CD4-positive, CD25-positive, alpha-beta regulatory T cell (primary cell): ENCODE measurements at regions not wholly inside any gene's neighbourhood (a gene's known extent, or its start where the extent isn't known, plus 50 kb on each side); places are given as distances from the start of the nearest gene placed in this dataset.

Experiments
- ATAC-seq, 2 donors: fragments of 150-1000 bp; cut with Tn5 transposase; one replicate each; pipeline ENCODE4 v1.10.0; 2021; ENCODE audit warnings: low read depth in 2 of 2, moderate number of reproducible peaks in 2 of 2, moderate library complexity in 1 of 2
- DNase-seq, 3 donors: peaks; one replicate each; pipeline versions ENCODE4 v3.0.0 to v3.0.0-alpha.2; 2012 to 2022; ENCODE audit warnings: mixed read lengths in 1 of 3
- H3K27ac ChIP-seq: one replicate; pipeline ENCODE4 v1.7.0; 2013; ENCODE audit warnings: mild to moderate bottlenecking, low read length; ENCODE audit not compliant: insufficient read depth, poor library complexity, severe bottlenecking
- H3K27me3 ChIP-seq: one replicate; pipeline ENCODE4 v1.7.0; 2013; ENCODE audit warnings: low read length; ENCODE audit not compliant: control insufficient read depth, insufficient read depth
- H3K36me3 ChIP-seq: one replicate; pipeline ENCODE4 v1.7.0; 2013; ENCODE audit warnings: mild to moderate bottlenecking, low read length, moderate library complexity; ENCODE audit not compliant: control insufficient read depth, insufficient read depth
- H3K4me1 ChIP-seq: 2 replicates; pipeline ENCODE4 v1.7.0; 2013; ENCODE audit warnings: mild to moderate bottlenecking, low read length; ENCODE audit not compliant: insufficient read depth, control insufficient read depth, poor library complexity, severe bottlenecking
- H3K4me3 ChIP-seq: one replicate; pipeline ENCODE4 v1.7.0; 2013; ENCODE audit warnings: low read depth, mild to moderate bottlenecking, low read length, moderate library complexity
- H3K9me3 ChIP-seq, 2 experiments: 1 replicate in 1 of 2; 2 replicates in 1 of 2; pipeline ENCODE4 v1.7.0; 2013; ENCODE audit warnings: low read length in 2 of 2, mild to moderate bottlenecking in 1 of 2, moderate library complexity in 1 of 2; ENCODE audit not compliant: control insufficient read depth in 2 of 2
- H3K27ac Mint-ChIP-seq, 3 donors: one replicate each; pipeline ENCODE4 v1.8.0; 2020 to 2022; ENCODE audit warnings: mild to moderate bottlenecking in 3 of 3, mixed read lengths in 3 of 3, moderate library complexity in 2 of 3
- H3K27me3 Mint-ChIP-seq: one replicate; pipeline ENCODE4 v1.8.0; 2022; ENCODE audit warnings: mild to moderate bottlenecking, mixed read lengths
- H3K36me3 Mint-ChIP-seq: one replicate; pipeline ENCODE4 v1.8.0; 2020; ENCODE audit warnings: mixed read lengths
- H3K4me1 Mint-ChIP-seq, 4 donors: one replicate each; pipeline ENCODE4 v1.8.0; 2020 to 2022; ENCODE audit warnings: mixed read lengths in 4 of 4, mild to moderate bottlenecking in 1 of 4
- H3K4me3 Mint-ChIP-seq, 4 donors: one replicate each; pipeline ENCODE4 v1.8.0; 2020 to 2022; ENCODE audit warnings: mild to moderate bottlenecking in 4 of 4, mixed read lengths in 4 of 4, moderate library complexity in 3 of 4
- H3K9me3 Mint-ChIP-seq, 7 donors: one replicate each; pipeline ENCODE4 v1.8.0; 2020 to 2022; ENCODE audit warnings: mixed read lengths in 7 of 7, mild to moderate bottlenecking in 3 of 7, moderate library complexity in 2 of 7

DNA sequence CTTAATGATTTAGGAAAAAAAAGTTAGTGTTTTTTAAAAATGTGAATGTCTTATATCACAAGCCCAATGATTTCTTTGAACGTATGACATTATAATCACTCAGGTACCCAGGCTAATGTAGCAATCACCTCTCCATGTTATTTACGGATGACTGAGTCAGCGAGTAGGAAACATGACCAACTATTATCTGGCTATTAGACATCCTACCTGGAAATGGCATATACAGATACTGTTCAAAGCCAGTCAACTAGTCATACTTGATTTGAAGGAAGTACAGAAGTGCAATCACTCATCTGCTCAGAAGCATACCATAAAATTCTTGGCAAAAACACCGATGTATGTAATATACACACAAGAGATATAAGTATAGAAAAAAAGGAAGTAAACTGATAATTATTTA is 732.5 kb downstream of the ARAP2 start:
- Mint-ChIP-seq H3K9me3 (peaks cover 0 to 3% (median 2%) of the 10 kb centered on the region in 7 donors), H3K4me3 (no peak overlapping the region), H3K4me1 (no peaks in the 10 kb centered on the region), H3K27ac (no peak overlapping the region), H3K36me3 (no peaks in the 10 kb centered on the region), H3K27me3 (no peaks in the 10 kb centered on the region)
- Histone ChIP-seq H3K27ac (no peak overlapping the region), H3K4me3 (no peak overlapping the region), H3K36me3 (no peaks in the 10 kb centered on the region), H3K9me3 (no peaks in the 10 kb centered on the region), H3K27me3 (no peaks in the 10 kb centered on the region), H3K4me1 (no peaks in the 10 kb centered on the region)
- ATAC-seq (no peak), DNase-seq (no peak)

GRCh38 chr4:35516102-35516501 is 728.2 kb downstream of the ARAP2 start:
- Histone ChIP-seq H3K9me3 (no peaks in the 10 kb centered on the region), H3K36me3 (no peaks in the 10 kb centered on the region), H3K27ac (no peak overlapping the region), H3K4me3 (no peak overlapping the region), H3K4me1 (no peaks in the 10 kb centered on the region), H3K27me3 (no peaks in the 10 kb centered on the region)
- ATAC-seq (no peak), DNase-seq (no peak)
- H3K9me3 Mint-ChIP-seq: peaks cover 0 to 4% (median 2%) of the 10 kb centered on the region in 7 donors
- no peaks in the 10 kb centered on the region for H3K4me1 Mint-ChIP-seq
- H3K27ac Mint-ChIP-seq: no peak overlapping the region
- H3K36me3 Mint-ChIP-seq: no peaks in the 10 kb centered on the region
- no peak overlapping the region for H3K4me3 Mint-ChIP-seq
- H3K27me3 Mint-ChIP-seq: no peaks in the 10 kb centered on the region

GRCh38 chr4:35520059-35520458 is 724.3 kb downstream of the ARAP2 start:
- Histone ChIP-seq H3K4me1 (no peaks in the 10 kb centered on the region), H3K36me3 (no peaks in the 10 kb centered on the region), H3K27me3 (no peaks in the 10 kb centered on the region), H3K4me3 (no peak overlapping the region), H3K27ac (no peak overlapping the region), H3K9me3 (no peaks in the 10 kb centered on the region)
- DNase-seq (no peak), ATAC-seq (no peak)
- H3K36me3 Mint-ChIP-seq: no peaks in the 10 kb centered on the region
- H3K27me3 Mint-ChIP-seq: no peaks in the 10 kb centered on the region
- no peaks in the 10 kb centered on the region for H3K4me1 Mint-ChIP-seq
- peaks cover 0 to 12% (median 3%) of the 10 kb centered on the region in 7 donors for H3K9me3 Mint-ChIP-seq
- no peak overlapping the region for H3K27ac Mint-ChIP-seq
- no peak overlapping the region for H3K4me3 Mint-ChIP-seq

DNA sequence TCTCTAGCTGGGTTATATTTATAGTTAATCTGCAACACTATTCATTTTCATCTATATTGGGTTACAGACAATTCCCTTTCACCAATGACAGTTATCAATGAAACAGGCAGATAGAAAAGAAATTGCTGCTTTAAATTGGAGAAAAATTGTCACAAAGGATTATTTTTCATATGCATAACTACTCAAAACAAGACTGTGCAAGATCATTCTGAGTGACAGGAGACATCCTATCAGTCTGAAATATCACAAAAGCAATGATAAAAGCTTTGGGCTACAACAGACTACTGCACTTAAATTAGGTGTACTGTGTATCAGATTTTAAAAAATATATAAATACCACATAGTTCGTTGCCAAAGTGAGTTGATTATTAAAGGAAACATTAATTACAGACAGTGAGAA is 722.6 kb downstream of the ARAP2 start:
- H3K27ac ChIP-seq: no peak overlapping the region
- peaks cover 0 to 12% (median 3%) of the 10 kb centered on the region in 7 donors for H3K9me3 Mint-ChIP-seq
- no peaks in the 10 kb centered on the region for H3K27me3 ChIP-seq
- ATAC-seq (no peak), DNase-seq (no peak)
- H3K9me3 ChIP-seq: no peaks in the 10 kb centered on the region
- H3K36me3 Mint-ChIP-seq: no peaks in the 10 kb centered on the region
- no peak overlapping the region for H3K27ac Mint-ChIP-seq
- H3K4me1 ChIP-seq: no peaks in the 10 kb centered on the region
- no peak overlapping the region for H3K4me3 ChIP-seq
- H3K4me1 Mint-ChIP-seq: no peaks in the 10 kb centered on the region
- H3K27me3 Mint-ChIP-seq: no peaks in the 10 kb centered on the region
- no peaks in the 10 kb centered on the region for H3K36me3 ChIP-seq
- no peak overlapping the region for H3K4me3 Mint-ChIP-seq

- peak in 1 of 3 donors; percentile 44 for DNase-seq
Observed at GRCh38 chr4:35525192-35525978, 718.9 kb downstream of the ARAP2 start.

DNA sequence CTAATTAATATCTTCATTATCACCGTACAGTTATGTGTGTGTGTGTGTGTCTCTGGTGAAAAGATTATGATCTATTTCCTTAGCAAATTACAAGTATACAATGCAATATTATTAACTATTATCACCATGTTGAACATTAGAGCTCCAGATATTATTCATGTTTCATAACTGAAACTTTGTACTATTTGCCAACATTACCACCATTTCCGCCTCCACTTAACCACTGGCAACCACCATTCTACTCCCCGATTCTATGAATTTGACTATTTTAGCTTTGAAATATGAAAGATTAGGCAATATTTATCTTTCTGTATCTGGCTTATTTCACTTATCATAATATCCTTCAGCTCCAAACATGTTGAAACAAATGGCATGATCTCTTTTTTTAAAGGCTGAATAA is 717.9 kb downstream of the ARAP2 start:
- H3K4me1 Mint-ChIP-seq: no peaks in the 10 kb centered on the region
- H3K27me3 Mint-ChIP-seq: no peaks in the 10 kb centered on the region
- H3K27ac Mint-ChIP-seq: no peak overlapping the region
- no peak for DNase-seq
- ATAC-seq: no peak
- H3K4me3 ChIP-seq: no peak overlapping the region
- peaks cover 0 to 7% (median 2%) of the 10 kb centered on the region in 7 donors for H3K9me3 Mint-ChIP-seq
- H3K4me1 ChIP-seq: no peaks in the 10 kb centered on the region
- no peak overlapping the region for H3K27ac ChIP-seq
- H3K36me3 Mint-ChIP-seq: no peaks in the 10 kb centered on the region
- H3K4me3 Mint-ChIP-seq: no peak overlapping the region
- H3K36me3 ChIP-seq: no peaks in the 10 kb centered on the region
- H3K9me3 ChIP-seq: no peaks in the 10 kb centered on the region
- H3K27me3 ChIP-seq: no peaks in the 10 kb centered on the region

More at GRCh38 chr4:35525192-35525978, 718.9 kb downstream of the ARAP2 start:
- no peak overlapping the region for H3K4me3 ChIP-seq
- H3K4me1 Mint-ChIP-seq: no peaks in the 10 kb centered on the region
- ATAC-seq: no peak
- no peak overlapping the region for H3K27ac Mint-ChIP-seq
- H3K4me3 Mint-ChIP-seq: no peak overlapping the region
- no peaks in the 10 kb centered on the region for H3K9me3 ChIP-seq
- no peaks in the 10 kb centered on the region for H3K27me3 Mint-ChIP-seq
- H3K9me3 Mint-ChIP-seq: peaks cover 0 to 12% (median 5%) of the 10 kb centered on the region in 7 donors
- H3K27me3 ChIP-seq: no peaks in the 10 kb centered on the region
- no peak overlapping the region for H3K27ac ChIP-seq
- no peaks in the 10 kb centered on the region for H3K36me3 Mint-ChIP-seq
- H3K36me3 ChIP-seq: no peaks in the 10 kb centered on the region
- H3K4me1 ChIP-seq: no peaks in the 10 kb centered on the region

GRCh38 chr4:35534962-35535361 is 709.4 kb downstream of the ARAP2 start:
- no peak overlapping the region for H3K27ac ChIP-seq
- no peaks in the 10 kb centered on the region for H3K36me3 ChIP-seq
- ATAC-seq: no peak
- Mint-ChIP-seq H3K4me1 (no peaks in the 10 kb centered on the region), H3K36me3 (no peaks in the 10 kb centered on the region), H3K9me3 (peaks cover 0 to 5% (median 0%) of the 10 kb centered on the region in 7 donors), H3K27ac (no peak overlapping the region), H3K27me3 (no peaks in the 10 kb centered on the region), H3K4me3 (no peak overlapping the region)
- H3K9me3 ChIP-seq: no peaks in the 10 kb centered on the region
- DNase-seq: no peak
- H3K27me3 ChIP-seq: no peaks in the 10 kb centered on the region
- no peak overlapping the region for H3K4me3 ChIP-seq
- no peaks in the 10 kb centered on the region for H3K4me1 ChIP-seq

DNA sequence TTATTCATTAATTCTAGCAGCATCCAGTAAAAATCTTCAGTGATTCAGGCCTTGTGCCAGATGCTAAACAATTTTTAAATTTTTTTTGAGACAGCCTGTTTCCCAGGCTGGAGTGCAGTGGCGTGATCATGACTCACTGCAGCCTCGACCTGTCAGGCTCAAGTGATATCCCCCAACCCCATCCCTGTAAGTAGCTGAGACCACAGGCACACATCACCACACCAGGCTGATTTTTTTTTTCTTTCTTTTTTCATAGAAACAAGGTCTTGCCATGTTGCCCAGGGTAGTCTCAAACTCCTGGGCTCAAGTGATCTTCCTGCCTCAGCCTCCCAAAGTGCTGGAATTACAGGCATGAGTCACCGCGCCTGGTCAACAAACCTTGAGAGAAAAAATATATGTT is 705.5 kb downstream of the ARAP2 start:
- Histone ChIP-seq H3K27ac (no peak overlapping the region), H3K4me3 (no peak overlapping the region), H3K9me3 (no peaks in the 10 kb centered on the region), H3K27me3 (no peaks in the 10 kb centered on the region), H3K36me3 (no peaks in the 10 kb centered on the region), H3K4me1 (no peaks in the 10 kb centered on the region)
- H3K27ac Mint-ChIP-seq: no peak overlapping the region
- H3K36me3 Mint-ChIP-seq: no peaks in the 10 kb centered on the region
- no peak overlapping the region for H3K4me3 Mint-ChIP-seq
- no peak for DNase-seq
- H3K9me3 Mint-ChIP-seq: peaks cover 0 to 18% (median 5%) of the 10 kb centered on the region in 7 donors
- no peaks in the 10 kb centered on the region for H3K27me3 Mint-ChIP-seq
- H3K4me1 Mint-ChIP-seq: no peaks in the 10 kb centered on the region
- no peak for ATAC-seq
